Nephron progenitor cell (in vitro differentiated cells): ENCODE measurements at regions not wholly inside any gene's neighbourhood (a gene's known extent, or its start where the extent isn't known, plus 50 kb on each side); places are given as distances from the start of the nearest gene placed in this dataset.

Source experiments
- DNase-seq: peaks from one replicate; pipeline ENCODE4 v3.0.0; 2021
- H3K27ac Mint-ChIP-seq: 2 replicates; pipeline ENCODE4 v1.8.0; 2021; ENCODE audit warnings: mild to moderate bottlenecking, moderate library complexity, mixed read lengths
- H3K27me3 Mint-ChIP-seq: 2 replicates; pipeline ENCODE4 v1.8.0; 2021; ENCODE audit warnings: mild to moderate bottlenecking, low read depth, mixed read lengths; ENCODE audit not compliant: poor library complexity
- H3K36me3 Mint-ChIP-seq: 2 replicates; pipeline ENCODE4 v1.8.0; 2021; ENCODE audit warnings: low read depth, mixed read lengths
- H3K4me1 Mint-ChIP-seq: 2 replicates; pipeline ENCODE4 v1.8.0; 2021; ENCODE audit warnings: mixed read lengths
- H3K4me3 Mint-ChIP-seq: 2 replicates; pipeline ENCODE4 v1.8.0; 2021; ENCODE audit warnings: mild to moderate bottlenecking, moderate library complexity, mixed read lengths
- H3K9me3 Mint-ChIP-seq: 2 replicates; pipeline ENCODE4 v1.8.0; 2021; ENCODE audit warnings: mild to moderate bottlenecking, moderate library complexity, mixed read lengths
- CTCF ChIP-seq: fragments of 200-600 bp; sonication (generic); IDR thresholded peaks from 2 replicates; pipeline ENCODE4 v1.5.0; 2021; ENCODE audit warnings: antibody characterized with exemption

GRCh38 chr3:159643406-159643805 lies 345.2 kb upstream of the IL12A start:
- no peak overlapping the region for H3K4me3 Mint-ChIP-seq
- no peak overlapping the region for H3K27ac Mint-ChIP-seq
- TF ChIP-seq CTCF: no peak
- no peaks in the 10 kb centered on the region for H3K4me1 Mint-ChIP-seq
- peaks cover 12% of the 10 kb centered on the region for H3K27me3 Mint-ChIP-seq
- DNase-seq: no peak
- no peaks in the 10 kb centered on the region for H3K9me3 Mint-ChIP-seq
- no peaks in the 10 kb centered on the region for H3K36me3 Mint-ChIP-seq

GRCh38 chr3:159645874-159646273 lies 342.8 kb upstream of the IL12A start:
- Mint-ChIP-seq H3K27ac (no peak overlapping the region), H3K4me1 (no peaks in the 10 kb centered on the region), H3K27me3 (peaks cover 12% of the 10 kb centered on the region), H3K4me3 (no peak overlapping the region), H3K9me3 (no peaks in the 10 kb centered on the region), H3K36me3 (no peaks in the 10 kb centered on the region)
- DNase-seq: no peak
- TF ChIP-seq CTCF: no peak

GRCh38 chr3:159649951-159650350 lies 338.7 kb upstream of the IL12A start:
- no peak for TF ChIP-seq CTCF
- no peak overlapping the region for H3K27ac Mint-ChIP-seq
- H3K36me3 Mint-ChIP-seq: no peaks in the 10 kb centered on the region
- no peak overlapping the region for H3K4me3 Mint-ChIP-seq
- peaks cover 5% of the 10 kb centered on the region for H3K27me3 Mint-ChIP-seq
- H3K4me1 Mint-ChIP-seq: no peaks in the 10 kb centered on the region
- DNase-seq: no peak
- H3K9me3 Mint-ChIP-seq: no peaks in the 10 kb centered on the region

- no peak overlapping the region for H3K27ac Mint-ChIP-seq
- no peaks in the 10 kb centered on the region for H3K36me3 Mint-ChIP-seq
- no peak for DNase-seq
- TF ChIP-seq CTCF: no peak
- H3K4me3 Mint-ChIP-seq: no peak overlapping the region
- no peaks in the 10 kb centered on the region for H3K27me3 Mint-ChIP-seq
- no peaks in the 10 kb centered on the region for H3K9me3 Mint-ChIP-seq
- no peaks in the 10 kb centered on the region for H3K4me1 Mint-ChIP-seq
Measured at GRCh38 chr3:159650726-159651125, 337.9 kb upstream of the IL12A start.

GRCh38 chr3:159652452-159652851 lies 336.2 kb upstream of the IL12A start:
- Mint-ChIP-seq H3K9me3 (no peaks in the 10 kb centered on the region), H3K4me3 (no peak overlapping the region), H3K27ac (no peak overlapping the region), H3K4me1 (no peaks in the 10 kb centered on the region), H3K36me3 (no peaks in the 10 kb centered on the region), H3K27me3 (peaks cover 5% of the 10 kb centered on the region)
- DNase-seq: no peak
- TF ChIP-seq CTCF: no peak

- Mint-ChIP-seq H3K27me3 (peaks cover 8% of the 10 kb centered on the region), H3K9me3 (no peaks in the 10 kb centered on the region), H3K36me3 (no peaks in the 10 kb centered on the region), H3K27ac (no peak overlapping the region), H3K4me1 (no peaks in the 10 kb centered on the region), H3K4me3 (no peak overlapping the region)
- TF ChIP-seq CTCF: no peak
- DNase-seq: no peak
Measured at GRCh38 chr3:159654183-159655134, 334.2 kb upstream of the IL12A start.
